Epithelial cell of prostate (primary cell): ENCODE measurements at regions not wholly inside any gene's neighbourhood (a gene's known extent, or its start where the extent isn't known, plus 50 kb on each side); places are given as distances from the start of the nearest gene placed in this dataset.

Source experiments
- DNase-seq: peaks from one replicate; pipeline ENCODE4 v3.0.0-alpha.2; 2011; ENCODE audit warnings: low read depth, low spot score
- H3K27ac ChIP-seq: fragments of 450-650 bp; 2 replicates; pipeline ENCODE4 v1.5.1; 2017; ENCODE audit warnings: mild to moderate bottlenecking

DNA sequence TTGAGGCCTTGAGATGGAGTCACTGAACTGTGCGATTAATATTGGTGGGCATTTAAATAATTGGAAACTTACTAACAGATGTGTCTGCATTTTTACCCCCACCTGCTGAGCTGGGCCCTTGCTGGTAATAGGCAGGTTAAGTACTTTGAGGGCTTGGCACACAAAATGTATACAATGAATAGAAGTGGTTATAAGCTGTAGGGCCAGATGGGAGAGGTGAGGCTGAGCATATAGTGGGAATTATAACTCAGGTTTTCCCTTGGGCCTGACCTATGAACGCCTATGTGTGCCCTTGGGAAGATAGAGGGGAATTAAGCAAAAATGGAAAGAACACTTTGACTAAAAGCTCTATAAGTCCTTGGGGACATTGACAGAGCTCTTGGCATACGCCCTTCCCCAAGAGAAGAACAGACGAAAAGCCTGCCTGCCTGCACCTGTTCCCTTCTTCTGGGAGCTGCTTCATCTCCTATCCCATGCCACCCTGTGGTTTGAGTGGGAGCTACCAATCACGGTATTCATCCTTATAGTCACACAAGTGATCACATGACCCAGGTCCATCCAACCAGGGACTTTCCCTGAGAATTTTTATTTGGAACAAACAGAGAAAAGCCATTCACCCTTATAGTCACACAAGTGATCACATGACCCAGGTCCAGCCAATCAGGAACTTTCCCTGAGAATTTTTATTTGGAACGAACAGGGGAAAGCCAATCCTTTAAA, 260.7 kb upstream of the CSF3R start:
- no peak for DNase-seq
- no peak overlapping the region for H3K27ac ChIP-seq

- H3K27ac ChIP-seq, result no peak overlapping the region
- no peak for DNase-seq
Measured at GRCh38 chr1:36741066-36741465, 258.4 kb upstream of the CSF3R start.

DNA sequence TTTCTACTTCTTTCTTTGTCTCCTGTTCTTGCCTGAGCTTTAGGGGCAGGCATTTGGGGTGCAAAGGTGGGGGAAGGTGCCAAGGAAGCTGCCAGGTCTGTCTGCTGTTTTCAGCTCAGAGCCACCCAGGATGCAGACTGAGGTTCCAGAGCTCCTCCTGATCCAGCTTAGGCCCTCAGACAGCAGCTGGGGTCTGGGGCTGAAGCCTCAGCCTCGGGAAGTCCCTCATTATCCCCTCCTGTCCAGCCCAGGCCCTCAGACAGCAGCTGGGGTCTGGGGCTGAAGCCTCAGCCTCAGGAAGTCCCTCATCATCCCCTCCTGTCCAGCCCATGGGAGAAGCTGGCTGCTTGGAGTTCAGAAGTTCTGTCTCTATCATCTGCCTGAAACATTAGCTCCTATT, 257.7 kb upstream of the CSF3R start:
- no peak overlapping the region for H3K27ac ChIP-seq
- no peak for DNase-seq

- DNase-seq, result no peak
- no peak overlapping the region for H3K27ac ChIP-seq
Measured at GRCh38 chr1:36739703-36740289, 257.1 kb upstream of the CSF3R start.

GRCh38 chr1:36738245-36738644, 255.5 kb upstream of the CSF3R start:
- no peak for DNase-seq

DNA sequence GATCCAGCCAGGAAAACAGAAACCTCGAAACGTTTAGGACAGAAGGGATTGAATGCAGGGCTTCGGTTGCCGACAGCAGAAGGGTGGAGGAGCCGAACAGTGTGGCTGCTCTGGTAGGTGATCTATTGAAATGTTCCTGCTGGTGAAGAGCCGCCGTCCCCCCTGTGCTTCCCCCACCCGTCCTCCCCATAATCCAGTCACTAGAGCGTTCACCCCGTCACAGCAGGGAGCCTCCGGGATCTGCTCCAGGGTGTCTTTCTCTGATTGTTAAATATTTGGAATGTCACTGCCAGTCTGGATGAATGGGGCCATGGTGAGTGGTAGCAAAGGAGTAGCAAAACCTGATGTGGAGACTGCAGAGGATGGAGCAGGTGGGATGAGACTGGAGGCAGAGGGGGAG, 255.1 kb upstream of the CSF3R start:
- DNase-seq, result no peak
- no peak overlapping the region for H3K27ac ChIP-seq

More at GRCh38 chr1:36738245-36738644, 255.5 kb upstream of the CSF3R start:
- no peak overlapping the region for H3K27ac ChIP-seq

GRCh38 chr1:36737038-36737555, 254.4 kb upstream of the CSF3R start:
- H3K27ac ChIP-seq, result no peak overlapping the region
- DNase-seq, result no peak

DNA sequence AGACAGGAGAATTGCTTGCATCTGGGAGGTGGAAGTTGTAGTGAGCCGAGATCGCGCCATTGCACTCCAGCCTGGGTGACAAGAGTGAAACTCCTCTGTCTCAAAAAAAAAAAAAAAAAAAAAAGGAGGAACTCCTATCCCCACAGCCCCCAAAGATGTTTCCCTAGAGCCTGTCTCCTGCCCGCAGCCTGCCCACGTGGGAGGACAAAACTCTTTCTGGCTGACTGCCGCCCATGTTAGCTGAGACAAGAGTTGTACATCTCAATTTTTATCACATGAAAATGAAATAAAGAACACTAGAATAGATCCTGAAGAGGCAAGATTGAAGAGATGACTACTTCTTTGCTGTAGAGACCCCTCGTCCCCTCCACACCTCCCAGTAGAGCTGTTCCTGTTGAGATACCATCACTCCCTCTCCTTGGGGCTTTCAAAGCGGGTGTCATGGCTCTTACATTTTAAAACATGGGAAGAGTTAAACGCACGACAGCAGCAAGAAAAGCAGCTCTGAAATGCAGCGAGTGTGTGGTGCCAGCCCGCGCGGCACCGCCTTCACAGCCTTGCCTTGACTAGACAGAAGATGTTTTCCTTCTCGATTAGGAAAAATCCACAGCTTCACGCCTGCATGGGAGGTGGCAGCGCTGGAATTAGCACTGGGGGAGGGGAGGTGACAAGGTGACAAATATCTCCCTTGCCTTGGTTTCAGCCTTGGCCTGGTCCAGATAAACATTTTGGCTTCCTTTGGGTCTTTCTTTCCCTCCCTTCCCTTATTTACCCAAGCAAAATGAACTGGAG, 253.4 kb upstream of the CSF3R start:
- H3K27ac ChIP-seq, result no peak overlapping the region
- DNase-seq, result no peak

GRCh38 chr1:36735436-36735835, 252.7 kb upstream of the CSF3R start:
- DNase-seq, result no peak
- H3K27ac ChIP-seq, result no peak overlapping the region

DNA sequence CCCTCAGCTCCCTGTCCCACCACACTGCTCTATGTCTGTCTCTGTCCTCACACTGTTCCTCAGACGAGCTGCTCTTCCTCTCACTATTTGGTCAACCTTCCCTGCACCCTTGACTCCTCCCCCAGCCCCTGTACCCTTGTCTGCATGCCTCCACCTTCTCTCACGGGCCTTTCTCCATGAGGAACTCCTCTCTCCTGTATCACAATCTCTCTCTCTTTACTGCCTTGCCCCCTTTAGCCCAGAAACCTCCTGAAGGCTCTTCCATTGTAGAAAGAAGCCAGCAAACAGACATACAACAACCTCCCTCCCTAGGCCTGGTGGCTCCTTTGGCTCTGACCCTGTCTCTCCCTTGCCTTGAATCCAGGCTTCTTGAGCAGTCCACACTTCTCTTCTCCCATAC, 251.6 kb upstream of the CSF3R start:
- DNase-seq, result no peak

GRCh38 chr1:36733748-36734147, 251.0 kb upstream of the CSF3R start:
- no peak overlapping the region for H3K27ac ChIP-seq
- DNase-seq, result no peak

More for the DNA sequence above, 251.6 kb upstream of the CSF3R start:
- H3K27ac ChIP-seq, result no peak overlapping the region

DNA sequence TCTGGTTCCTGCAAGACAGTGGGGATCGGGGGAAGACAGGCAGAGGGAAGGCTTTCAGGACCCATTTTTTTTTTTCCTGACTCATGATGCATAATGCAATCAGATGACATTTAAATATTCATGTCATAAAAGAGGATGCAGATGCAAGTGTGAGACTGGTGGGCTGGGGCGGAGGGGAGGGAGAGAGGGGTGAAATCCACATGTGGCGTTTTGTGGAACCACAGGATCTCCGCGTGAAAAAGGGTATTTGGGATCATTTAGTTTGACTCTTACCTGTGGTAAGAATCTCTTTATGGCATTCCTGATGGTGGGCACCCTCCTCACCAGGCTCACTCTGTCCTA, 249.3 kb upstream of the CSF3R start:
- no peak overlapping the region for H3K27ac ChIP-seq
- no peak for DNase-seq

- no peak overlapping the region for H3K27ac ChIP-seq
- no peak for DNase-seq
Measured at GRCh38 chr1:36731226-36732014, 248.7 kb upstream of the CSF3R start.

DNA sequence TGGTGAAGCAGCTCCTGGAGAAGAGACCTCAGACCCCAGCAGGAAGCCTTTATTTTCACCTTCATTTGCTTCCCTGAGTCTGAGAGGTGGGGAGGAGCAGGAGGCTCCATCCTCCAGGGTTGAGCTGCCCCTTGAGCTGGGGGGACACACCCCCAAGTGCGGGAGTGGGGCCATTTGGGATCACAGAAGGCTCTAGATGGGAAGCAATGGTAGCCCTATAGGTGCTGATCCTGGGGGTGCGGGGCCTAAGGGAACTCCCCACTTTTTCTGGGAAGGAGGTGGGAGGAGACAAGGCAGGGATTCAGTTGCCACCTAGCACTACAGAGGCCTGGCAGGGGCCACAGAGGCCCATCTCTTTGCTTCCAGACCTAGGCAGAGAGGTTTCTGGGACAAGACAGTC, 247.9 kb upstream of the CSF3R start:
- no peak for DNase-seq
- H3K27ac ChIP-seq, result no peak overlapping the region

DNA sequence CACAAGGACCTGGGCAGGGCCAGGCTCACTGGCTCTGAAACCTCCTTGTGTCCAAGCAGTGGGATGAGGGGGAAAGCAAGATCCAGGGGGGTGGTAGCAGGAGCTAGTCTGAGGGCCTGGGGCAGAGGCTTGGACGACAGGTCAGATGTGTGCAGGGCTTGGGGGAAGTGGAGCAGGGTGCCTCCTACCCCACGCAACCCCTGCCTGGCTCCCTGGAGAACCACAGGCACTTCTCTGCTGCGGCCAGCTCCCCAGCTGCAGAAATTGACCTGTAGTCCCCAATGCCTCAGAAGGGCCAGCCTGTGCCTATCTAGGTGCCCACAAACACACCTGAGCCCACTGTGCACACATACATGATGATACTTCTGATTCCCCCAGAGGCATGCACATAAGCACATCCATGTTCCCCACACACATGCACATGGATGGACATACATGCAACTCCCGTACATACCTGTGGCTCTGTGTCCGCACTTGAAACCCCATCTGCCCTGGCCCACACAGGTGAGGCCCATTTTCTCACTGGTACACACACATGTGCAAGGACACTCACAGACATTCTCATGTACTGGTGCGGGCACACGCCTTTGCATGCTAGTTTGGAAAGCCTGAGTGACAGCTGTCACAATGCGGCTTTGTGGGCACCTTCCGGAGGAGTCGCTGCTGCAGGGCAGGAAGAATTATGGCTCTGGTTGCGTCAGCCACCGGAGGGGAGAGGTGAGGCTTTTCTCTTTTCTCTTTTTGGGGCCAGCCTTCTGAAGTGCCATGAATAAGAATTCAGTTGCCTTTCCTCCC, 247.2 kb upstream of the CSF3R start:
- H3K27ac ChIP-seq, result no peak overlapping the region
- DNase-seq, result no peak

- DNase-seq, result no peak
- no peak overlapping the region for H3K27ac ChIP-seq
Measured at GRCh38 chr1:36729289-36729688, 246.6 kb upstream of the CSF3R start.

- DNase-seq, result no peak
- no peak overlapping the region for H3K27ac ChIP-seq
Measured at GRCh38 chr1:36728846-36729245, 246.1 kb upstream of the CSF3R start.

GRCh38 chr1:36728051-36728450, 245.3 kb upstream of the CSF3R start:
- H3K27ac ChIP-seq, result no peak overlapping the region
- no peak for DNase-seq

GRCh38 chr1:36725151-36725550, 242.4 kb upstream of the CSF3R start:
- no peak for DNase-seq
- H3K27ac ChIP-seq, result no peak overlapping the region

DNA sequence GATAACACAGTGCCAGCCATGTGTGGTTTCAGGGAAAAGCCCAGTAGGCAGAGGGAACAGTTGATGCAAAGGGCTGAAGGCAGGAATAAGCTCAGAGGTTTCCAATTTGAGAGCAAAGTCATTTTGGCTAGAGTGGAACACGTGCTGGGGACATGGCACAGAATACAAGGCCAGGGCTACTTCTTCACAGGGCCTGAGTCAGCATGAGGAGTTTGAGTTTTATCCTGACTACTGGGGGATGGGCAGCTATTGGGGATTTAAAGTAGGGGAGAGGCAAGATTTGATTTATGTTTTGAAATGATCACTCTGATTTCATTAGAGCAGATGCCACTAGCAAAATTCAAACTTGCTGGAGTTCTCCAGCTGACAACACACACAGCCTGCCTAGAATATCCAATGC, 241.1 kb upstream of the CSF3R start:
- H3K27ac ChIP-seq, result no peak overlapping the region

More for the DNA sequence above, 241.1 kb upstream of the CSF3R start:
- DNase-seq, result no peak
